Endothelial cell of umbilical vein (primary cell): ENCODE measurements at regions not wholly inside any gene's neighbourhood (a gene's known extent, or its start where the extent isn't known, plus 50 kb on each side); places are given as distances from the start of the nearest gene placed in this dataset.

ENCODE experiments used
- BruUV-seq: library from RNA; stranded (reverse); fragments of 400-500 nt; replicated peaks from 2 replicates; lab custom pipeline; 2021; lab: Mats Ljungman, UMichigan
- CTCF ChIA-PET: fragments of 300-600, 350-600 bp; sonication (Branson Sonifier 250); formaldehyde crosslinking; loops from one replicate; lab custom pipeline; 2021; ENCODE audit warnings: antibody characterized with exemption, inconsistent platforms; lab: Charles Lee
- POLR2A ChIA-PET: fragments of 300-600, 350-600 bp; sonication (Branson Sonifier 250); formaldehyde crosslinking; loops from one replicate; lab custom pipeline; 2021; ENCODE audit warnings: antibody characterized with exemption, inconsistent platforms; lab: Charles Lee
- DNase-seq: peaks from one replicate; pipeline ENCODE4 v3.0.0-alpha.2; 2011; ENCODE audit warnings: low read depth, low spot score
- FAIRE-seq: peaks from 2 replicates; lab custom pipeline; 2011; peaks lifted over from hg19 to GRCh38; lab: Jason Lieb, UNC
- H2AFZ ChIP-seq: 2 replicates; pipeline ENCODE4 v1.6.0; 2012; ENCODE audit warnings: low read depth, low read length, control low read depth, inconsistent platforms
- H3K27ac ChIP-seq: 2 replicates; pipeline ENCODE4 v1.5.1; 2011; ENCODE audit warnings: low read depth, mild to moderate bottlenecking, control low read depth, low read length, moderate library complexity; ENCODE audit not compliant: insufficient read depth
- H3K27me3 ChIP-seq, 2 experiments: 2 replicates each; pipeline versions ENCODE4 v1.6.0 to v1.6.1; 2011; ENCODE audit warnings: low read length in 2 of 2, mixed read lengths in 1 of 2; ENCODE audit not compliant: control insufficient read depth in 2 of 2, insufficient read depth in 2 of 2
- H3K36me3 ChIP-seq, 2 experiments: 2 replicates in 1 of 2; 3 replicates in 1 of 2; pipeline ENCODE4 v1.5.1; 2011; ENCODE audit warnings: low read length in 2 of 2, mild to moderate bottlenecking in 1 of 2, moderate library complexity in 1 of 2; ENCODE audit not compliant: control insufficient read depth in 2 of 2, insufficient read depth in 2 of 2; ENCODE audit errors: extremely low read depth in 1 of 2
- H3K4me1 ChIP-seq: 3 replicates; pipeline ENCODE4 v1.5.1; 2011; ENCODE audit warnings: mild to moderate bottlenecking, low read length; ENCODE audit not compliant: control insufficient read depth, insufficient read depth; ENCODE audit errors: extremely low read depth
- H3K4me2 ChIP-seq: 2 replicates; pipeline ENCODE4 v1.6.1; 2011; ENCODE audit warnings: low read length, control low read depth, mixed read lengths; ENCODE audit not compliant: insufficient read depth
- H3K4me3 ChIP-seq, 3 experiments: fragments of 200-600 bp in 1 of 3; sonication (generic), shearing (Covaris generic) in 1 of 3; replicated peaks in 1 of 3; 2 replicates each; pipeline ENCODE4 v1.5.1; 2011 to 2016; ENCODE audit warnings: control low read depth in 3 of 3, low read length in 3 of 3, mild to moderate bottlenecking in 2 of 3, inconsistent platforms in 1 of 3, low read depth in 1 of 3, moderate library complexity in 1 of 3; ENCODE audit not compliant: insufficient read depth in 1 of 3
- H3K79me2 ChIP-seq: 2 replicates; pipeline ENCODE4 v1.6.0; 2012; ENCODE audit warnings: low read length, inconsistent platforms; ENCODE audit not compliant: control insufficient read depth, insufficient read depth
- H3K9ac ChIP-seq: replicated peaks from 2 replicates; pipeline ENCODE3; 2011; ENCODE audit warnings: low read length, control low read depth; ENCODE audit not compliant: insufficient read depth; ENCODE audit errors: extremely low read depth
- H3K9me1 ChIP-seq: replicated peaks from 3 replicates; pipeline ENCODE4 v1.6.0; 2011; ENCODE audit warnings: mild to moderate bottlenecking, low read length; ENCODE audit not compliant: control insufficient read depth, insufficient read depth; ENCODE audit errors: extremely low read depth
- H3K9me3 ChIP-seq: replicated peaks from 2 replicates; pipeline ENCODE4 v1.5.1; 2012; ENCODE audit warnings: low read length, inconsistent platforms; ENCODE audit not compliant: control insufficient read depth, insufficient read depth
- H4K20me1 ChIP-seq: replicated peaks from 2 replicates; pipeline ENCODE3; 2011; ENCODE audit warnings: mild to moderate bottlenecking, low read length; ENCODE audit not compliant: control insufficient read depth, insufficient read depth; ENCODE audit errors: extremely low read depth
- CTCF ChIP-seq, 2 donors: IDR thresholded peaks; 1 replicate in 1 of 2; 2 replicates in 1 of 2; pipeline ENCODE4 v1.5.1; 2011; ENCODE audit warnings: low read length in 2 of 2, mild to moderate bottlenecking in 2 of 2, moderate library complexity in 2 of 2, control low read depth in 1 of 2, inconsistent platforms in 1 of 2, low read depth in 1 of 2; ENCODE audit not compliant: insufficient read depth in 1 of 2; ENCODE audit errors: extremely low read depth in 1 of 2
- EZH2 ChIP-seq: IDR thresholded peaks from 2 replicates; pipeline ENCODE4 v1.6.1; 2012; ENCODE audit warnings: borderline replicate concordance, low read depth, mild to moderate bottlenecking, moderate library complexity, low read length, inconsistent platforms; ENCODE audit not compliant: severe bottlenecking
- JUN ChIP-seq: IDR thresholded peaks from 2 replicates; pipeline ENCODE4 v1.6.1; 2011; ENCODE audit warnings: borderline replicate concordance, low read depth; ENCODE audit not compliant: insufficient read length, insufficient read depth
- MAX ChIP-seq: IDR thresholded peaks from 2 replicates; pipeline ENCODE4 v1.6.1; 2011; ENCODE audit not compliant: insufficient read depth, insufficient read length
- POLR2A ChIP-seq: IDR thresholded peaks from 2 replicates; pipeline ENCODE4 v1.6.1; 2012; ENCODE audit warnings: low read depth, mild to moderate bottlenecking, control low read depth, low read length
- POLR2AphosphoS5 ChIP-seq: IDR thresholded peaks from 2 replicates; pipeline ENCODE4 v1.6.1; 2012; ENCODE audit warnings: low read depth, mild to moderate bottlenecking, control low read depth, low read length, moderate library complexity; ENCODE audit not compliant: insufficient read depth
- dilution Hi-C: fragments of 300-500 bp; cut with MboI; formaldehyde crosslinking; loops from one replicate; pipeline ENCODE4 v1.15.0; 2019; ENCODE audit warnings: low sequenced_read_pairs; ENCODE audit not compliant: extremely low pct_ligation_motif_present
- intact Hi-C: fragments of 100-400 bp; cut with micrococcal nuclease; formaldehyde crosslinking; loops from one replicate; pipeline ENCODE4 v1.10.0; 2022

GRCh38 chr1:182147951-182148350 is 86.4 kb upstream of the ZNF648 start:
- BruUV-seq: no TSS peak
- dilution Hi-C loops (no loop called here), intact Hi-C loops (no loop called here)
- H3K4me3 ChIP-seq: no peak overlapping the region
- no peak overlapping the region for H2AFZ ChIP-seq
- TF ChIP-seq CTCF (IDR thresholded peaks at IDR 0.05; ENCODE audit: extremely low read depth in 1 of 2, insufficient read depth in 1 of 2, low read depth in 1 of 2, low read length in 2 of 2): no peak
- TF ChIP-seq MAX: no peak
- TF ChIP-seq EZH2: no peak
- no peak for TF ChIP-seq JUN
- TF ChIP-seq POLR2AphosphoS5: no peak
- TF ChIP-seq POLR2A: no peak
- H3K9me3 ChIP-seq: no peaks in the 10 kb centered on the region
- H3K9ac ChIP-seq: no peak overlapping the region
- H4K20me1 ChIP-seq: no peaks in the 10 kb centered on the region
- CTCF ChIA-PET: interaction anchor here (0.5 to 1.3 kb wide), 2 partner anchors 247 to 249 kb away, joined by 3 to 8 read pairs; no protein-coding TSS in a partner anchor
- no peaks in the 10 kb centered on the region for H3K9me1 ChIP-seq
- DNase-seq (no peak), FAIRE-seq (no peak)
- H3K27ac ChIP-seq: no peak overlapping the region
- no peak overlapping the region for H3K4me2 ChIP-seq
- no peaks in the 10 kb centered on the region for H3K36me3 ChIP-seq
- H3K79me2 ChIP-seq: no peaks in the 10 kb centered on the region
- H3K4me1 ChIP-seq: no peaks in the 10 kb centered on the region
- POLR2A ChIA-PET: no interaction called here
- no peaks in the 10 kb centered on the region for H3K27me3 ChIP-seq
